ENCODE measurements at regions not wholly inside any gene's neighbourhood (a gene's known extent, or its start where the extent isn't known, plus 50 kb on each side); places are given as distances from the start of the nearest gene placed in this dataset.

GRCh38 chr16:86966777-86967176 lies 350.4 kb downstream of the C16orf95 start:
- DNase-seq (ENCODE audit: low spot score) = no peak
- no peaks in the 10 kb centered on the region for H3K36me3 Mint-ChIP-seq (ENCODE audit: low read depth)
- H3K9me3 Mint-ChIP-seq = no peaks in the 10 kb centered on the region
- no peak overlapping the region for H3K27ac Mint-ChIP-seq
- no peaks in the 10 kb centered on the region for H3K27me3 Mint-ChIP-seq (ENCODE audit: low read depth)
- intact Hi-C loops (cut with micrococcal nuclease) = no loop called here
- no peak overlapping the region for H3K4me3 Mint-ChIP-seq (ENCODE audit: low read depth)
- H3K4me1 Mint-ChIP-seq (ENCODE audit: low read depth) = no peaks in the 10 kb centered on the region

- H3K4me3 Mint-ChIP-seq (ENCODE audit: low read depth) = no peak overlapping the region
- intact Hi-C loops (cut with micrococcal nuclease) = no loop called here
- H3K9me3 Mint-ChIP-seq = no peaks in the 10 kb centered on the region
- no peak overlapping the region for H3K27ac Mint-ChIP-seq
- H3K27me3 Mint-ChIP-seq (ENCODE audit: low read depth) = no peaks in the 10 kb centered on the region
- no peaks in the 10 kb centered on the region for H3K36me3 Mint-ChIP-seq (ENCODE audit: low read depth)
- DNase-seq (ENCODE audit: low spot score) = no peak
- H3K4me1 Mint-ChIP-seq (ENCODE audit: low read depth) = no peaks in the 10 kb centered on the region
Measured at GRCh38 chr16:86968866-86969265, 348.3 kb downstream of the C16orf95 start.

GRCh38 chr16:86969716-86970115 lies 347.5 kb downstream of the C16orf95 start:
- H3K9me3 Mint-ChIP-seq = no peaks in the 10 kb centered on the region
- H3K27ac Mint-ChIP-seq = no peak overlapping the region
- H3K4me1 Mint-ChIP-seq (ENCODE audit: low read depth) = no peaks in the 10 kb centered on the region
- H3K4me3 Mint-ChIP-seq (ENCODE audit: low read depth) = no peak overlapping the region
- intact Hi-C loops (cut with micrococcal nuclease) = no loop called here
- H3K36me3 Mint-ChIP-seq (ENCODE audit: low read depth) = no peaks in the 10 kb centered on the region
- no peaks in the 10 kb centered on the region for H3K27me3 Mint-ChIP-seq (ENCODE audit: low read depth)
- DNase-seq (ENCODE audit: low spot score) = no peak

- Mint-ChIP-seq H3K4me1 (ENCODE audit: low read depth) (no peaks in the 10 kb centered on the region), H3K27ac (no peak overlapping the region), H3K27me3 (ENCODE audit: low read depth) (no peaks in the 10 kb centered on the region), H3K9me3 (no peaks in the 10 kb centered on the region), H3K4me3 (ENCODE audit: low read depth) (no peak overlapping the region), H3K36me3 (ENCODE audit: low read depth) (no peaks in the 10 kb centered on the region)
- intact Hi-C loops (cut with micrococcal nuclease) = no loop called here
- DNase-seq (ENCODE audit: low spot score) = no peak
Measured at GRCh38 chr16:86970279-86970678, 346.9 kb downstream of the C16orf95 start.

GRCh38 chr16:86970726-86971125 lies 346.5 kb downstream of the C16orf95 start:
- H3K9me3 Mint-ChIP-seq = no peaks in the 10 kb centered on the region
- H3K4me3 Mint-ChIP-seq (ENCODE audit: low read depth) = no peak overlapping the region
- H3K4me1 Mint-ChIP-seq (ENCODE audit: low read depth) = peaks cover 2% of the 10 kb centered on the region
- no peak for DNase-seq (ENCODE audit: low spot score)
- intact Hi-C loops (cut with micrococcal nuclease) = no loop called here
- no peak overlapping the region for H3K27ac Mint-ChIP-seq
- H3K27me3 Mint-ChIP-seq (ENCODE audit: low read depth) = no peaks in the 10 kb centered on the region
- H3K36me3 Mint-ChIP-seq (ENCODE audit: low read depth) = no peaks in the 10 kb centered on the region

GRCh38 chr16:86971251-86971650 lies 345.9 kb downstream of the C16orf95 start:
- no peaks in the 10 kb centered on the region for H3K27me3 Mint-ChIP-seq (ENCODE audit: low read depth)
- no peaks in the 10 kb centered on the region for H3K9me3 Mint-ChIP-seq
- intact Hi-C loops (cut with micrococcal nuclease) = no loop called here
- H3K27ac Mint-ChIP-seq = no peak overlapping the region
- no peak overlapping the region for H3K4me3 Mint-ChIP-seq (ENCODE audit: low read depth)
- H3K4me1 Mint-ChIP-seq (ENCODE audit: low read depth) = peaks cover 2% of the 10 kb centered on the region
- no peaks in the 10 kb centered on the region for H3K36me3 Mint-ChIP-seq (ENCODE audit: low read depth)
- DNase-seq (ENCODE audit: low spot score) = no peak

- Mint-ChIP-seq H3K4me3 (ENCODE audit: low read depth) (no peak overlapping the region), H3K27ac (no peak overlapping the region), H3K4me1 (ENCODE audit: low read depth) (peaks cover 2% of the 10 kb centered on the region), H3K36me3 (ENCODE audit: low read depth) (no peaks in the 10 kb centered on the region), H3K9me3 (no peaks in the 10 kb centered on the region), H3K27me3 (ENCODE audit: low read depth) (no peaks in the 10 kb centered on the region)
- no peak for DNase-seq (ENCODE audit: low spot score)
- intact Hi-C loops (cut with micrococcal nuclease) = no loop called here
Measured at GRCh38 chr16:86974120-86974519, 343.1 kb downstream of the C16orf95 start.

- Mint-ChIP-seq H3K4me1 (ENCODE audit: low read depth) (peaks cover 2% of the 10 kb centered on the region), H3K27ac (no peak overlapping the region), H3K9me3 (no peaks in the 10 kb centered on the region), H3K4me3 (ENCODE audit: low read depth) (no peak overlapping the region), H3K36me3 (ENCODE audit: low read depth) (no peaks in the 10 kb centered on the region), H3K27me3 (ENCODE audit: low read depth) (no peaks in the 10 kb centered on the region)
- no peak for DNase-seq (ENCODE audit: low spot score)
- intact Hi-C loops (cut with micrococcal nuclease) = no loop called here
Measured at GRCh38 chr16:86975445-86975844, 341.7 kb downstream of the C16orf95 start.

- Mint-ChIP-seq H3K36me3 (ENCODE audit: low read depth) (no peaks in the 10 kb centered on the region), H3K4me3 (ENCODE audit: low read depth) (no peak overlapping the region), H3K27me3 (ENCODE audit: low read depth) (no peaks in the 10 kb centered on the region), H3K4me1 (ENCODE audit: low read depth) (peaks cover 2% of the 10 kb centered on the region), H3K9me3 (no peaks in the 10 kb centered on the region), H3K27ac (no peak overlapping the region)
- intact Hi-C loops (cut with micrococcal nuclease) = no loop called here
- DNase-seq (ENCODE audit: low spot score) = no peak
Measured at GRCh38 chr16:86977076-86977676, 340.0 kb downstream of the C16orf95 start.

- intact Hi-C loops (cut with micrococcal nuclease) = no loop called here
- Mint-ChIP-seq H3K4me3 (ENCODE audit: low read depth) (no peak overlapping the region), H3K4me1 (ENCODE audit: low read depth) (peaks cover 2% of the 10 kb centered on the region), H3K36me3 (ENCODE audit: low read depth) (no peaks in the 10 kb centered on the region), H3K27me3 (ENCODE audit: low read depth) (no peaks in the 10 kb centered on the region), H3K9me3 (no peaks in the 10 kb centered on the region), H3K27ac (no peak overlapping the region)
- no peak for DNase-seq (ENCODE audit: low spot score)
Measured at GRCh38 chr16:86978445-86979030, 338.7 kb downstream of the C16orf95 start.

- Mint-ChIP-seq H3K9me3 (no peaks in the 10 kb centered on the region), H3K27me3 (ENCODE audit: low read depth) (no peaks in the 10 kb centered on the region), H3K36me3 (ENCODE audit: low read depth) (no peaks in the 10 kb centered on the region), H3K27ac (no peak overlapping the region), H3K4me3 (ENCODE audit: low read depth) (no peak overlapping the region), H3K4me1 (ENCODE audit: low read depth) (peaks cover 2% of the 10 kb centered on the region)
- intact Hi-C loops (cut with micrococcal nuclease) = no loop called here
- no peak for DNase-seq (ENCODE audit: low spot score)
Measured at GRCh38 chr16:86979061-86979460, 338.1 kb downstream of the C16orf95 start.

GRCh38 chr16:86979984-86980553 lies 337.1 kb downstream of the C16orf95 start:
- H3K9me3 Mint-ChIP-seq = no peaks in the 10 kb centered on the region
- no peak overlapping the region for H3K4me3 Mint-ChIP-seq (ENCODE audit: low read depth)
- H3K27ac Mint-ChIP-seq = no peak overlapping the region
- intact Hi-C loops (cut with micrococcal nuclease) = no loop called here
- H3K4me1 Mint-ChIP-seq (ENCODE audit: low read depth) = peaks cover 2% of the 10 kb centered on the region
- no peak for DNase-seq (ENCODE audit: low spot score)
- no peaks in the 10 kb centered on the region for H3K27me3 Mint-ChIP-seq (ENCODE audit: low read depth)
- H3K36me3 Mint-ChIP-seq (ENCODE audit: low read depth) = no peaks in the 10 kb centered on the region

- intact Hi-C loops (cut with micrococcal nuclease) = no loop called here
- Mint-ChIP-seq H3K27ac (no peak overlapping the region), H3K27me3 (ENCODE audit: low read depth) (no peaks in the 10 kb centered on the region), H3K4me1 (ENCODE audit: low read depth) (no peaks in the 10 kb centered on the region), H3K9me3 (no peaks in the 10 kb centered on the region), H3K4me3 (ENCODE audit: low read depth) (no peak overlapping the region), H3K36me3 (ENCODE audit: low read depth) (no peaks in the 10 kb centered on the region)
- no peak for DNase-seq (ENCODE audit: low spot score)
Measured at GRCh38 chr16:86980644-86981043, 336.5 kb downstream of the C16orf95 start.

- no peaks in the 10 kb centered on the region for H3K27me3 Mint-ChIP-seq (ENCODE audit: low read depth)
- H3K36me3 Mint-ChIP-seq (ENCODE audit: low read depth) = no peaks in the 10 kb centered on the region
- H3K9me3 Mint-ChIP-seq = no peaks in the 10 kb centered on the region
- intact Hi-C loops (cut with micrococcal nuclease) = no loop called here
- no peaks in the 10 kb centered on the region for H3K4me1 Mint-ChIP-seq (ENCODE audit: low read depth)
- no peak overlapping the region for H3K4me3 Mint-ChIP-seq (ENCODE audit: low read depth)
- no peak for DNase-seq (ENCODE audit: low spot score)
- H3K27ac Mint-ChIP-seq = no peak overlapping the region
Measured at GRCh38 chr16:86982347-86982596, 334.9 kb downstream of the C16orf95 start.

Data from activated T-helper 2 cell treated with anti-CD3 and anti-CD28 coated beads, Interferon-gamma antibody, Interleukin-2, Interleukin-4, amounts not matched to agents 10 μg/mL and 5 μg/mL and 100 μg/mL, durations not matched to agents 14 hours and 24 hours and 36 hours (primary cell).